HK-2 (cell line): ENCODE measurements at regions not wholly inside any gene's neighbourhood (a gene's known extent, or its start where the extent isn't known, plus 50 kb on each side); places are given as distances from the start of the nearest gene placed in this dataset.
"Not testable (repeated sequence)": the region's sequence is repeated elsewhere in the genome, so short reads cannot be mapped to it uniquely, and the experiment has no call there.

Experiments
- DNase-seq: peaks from one replicate; pipeline ENCODE4 v3.0.0-alpha.2; 2018; ENCODE audit not compliant: unreplicated experiment

GRCh38 chr2:44051593-44052347 lies 56.0 kb upstream of the LRPPRC start:
- DNase-seq: no peak

DNA sequence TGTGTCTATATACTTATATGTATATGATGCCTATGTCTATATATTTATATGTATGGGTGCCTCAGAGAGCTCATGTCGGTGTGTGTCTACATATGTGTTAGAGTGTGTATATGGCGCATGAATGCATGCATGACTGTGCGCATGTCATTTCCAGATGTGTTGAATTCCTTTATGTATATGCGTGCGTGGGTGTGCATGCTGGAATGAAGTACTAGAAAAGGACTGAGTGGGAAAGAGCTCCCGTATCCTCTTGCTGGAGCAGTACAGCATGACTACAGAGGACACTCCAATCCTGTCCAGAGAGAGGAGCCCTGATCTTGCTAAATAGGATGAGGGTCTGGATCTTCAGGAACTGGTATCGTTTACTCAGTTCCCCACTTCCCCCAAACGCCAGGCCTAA lies 56.8 kb upstream of the LRPPRC start:
- no peak for DNase-seq

DNA sequence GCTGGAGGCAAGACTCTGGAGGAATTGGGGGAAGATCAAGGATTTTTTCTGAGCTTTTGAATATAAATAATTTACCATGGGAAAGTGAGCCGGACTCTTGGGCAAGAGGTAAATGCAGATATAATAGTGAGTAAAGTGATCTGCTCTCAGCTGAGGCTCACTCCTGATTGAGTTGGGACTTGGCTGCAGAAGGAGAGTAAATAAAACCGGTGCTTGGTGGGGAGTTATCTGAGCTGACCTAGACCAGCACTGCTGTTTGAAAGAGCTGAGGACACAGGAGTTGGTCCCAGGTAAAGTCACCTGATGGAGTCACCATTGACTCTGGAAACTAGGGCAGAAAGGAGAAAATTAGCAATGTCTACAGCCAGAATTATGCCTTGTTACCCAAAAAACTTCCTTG lies 57.3 kb upstream of the LRPPRC start:
- DNase-seq: no peak

DNA sequence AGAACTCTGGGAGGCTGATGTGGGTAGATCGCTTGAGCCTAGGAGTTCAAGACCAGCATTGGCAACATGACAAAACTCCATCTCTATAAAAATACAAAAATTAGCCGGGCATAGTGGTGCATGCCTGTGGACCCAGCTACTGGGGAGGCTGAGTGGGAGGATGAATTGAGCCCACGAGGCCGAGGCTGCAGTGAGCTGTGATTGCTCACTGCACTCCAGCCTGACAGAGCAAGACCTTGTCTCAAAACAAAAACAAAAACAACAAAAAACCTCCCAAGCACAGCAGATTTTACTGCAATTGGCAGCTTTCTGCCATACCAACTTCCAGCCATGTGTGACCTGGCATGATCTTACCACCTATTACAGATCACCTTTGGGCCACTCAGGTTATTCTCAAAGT lies 57.7 kb upstream of the LRPPRC start:
- no peak for DNase-seq

DNA sequence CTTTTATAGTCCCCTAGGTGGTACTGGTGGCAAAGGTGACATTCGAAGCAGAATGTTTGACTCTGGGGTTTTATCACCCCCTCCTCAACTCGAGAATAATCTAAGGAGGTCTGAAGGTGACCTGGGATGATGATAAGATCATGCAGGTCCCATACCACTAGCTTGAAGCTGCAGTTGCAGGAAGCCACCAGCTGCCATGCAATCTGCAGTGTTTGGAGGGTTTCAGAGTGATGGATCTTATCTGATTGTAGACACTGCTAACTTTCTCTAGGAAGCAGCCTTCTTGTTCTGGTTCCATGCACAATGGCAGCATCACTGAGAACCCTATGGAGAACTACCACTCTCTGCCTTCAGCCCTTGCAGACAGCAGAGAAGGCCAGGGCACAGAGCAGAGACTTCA lies 59.4 kb upstream of the LRPPRC start:
- no peak for DNase-seq

GRCh38 chr2:44055664-44056063 lies 59.9 kb upstream of the LRPPRC start:
- DNase-seq: no peak

DNA sequence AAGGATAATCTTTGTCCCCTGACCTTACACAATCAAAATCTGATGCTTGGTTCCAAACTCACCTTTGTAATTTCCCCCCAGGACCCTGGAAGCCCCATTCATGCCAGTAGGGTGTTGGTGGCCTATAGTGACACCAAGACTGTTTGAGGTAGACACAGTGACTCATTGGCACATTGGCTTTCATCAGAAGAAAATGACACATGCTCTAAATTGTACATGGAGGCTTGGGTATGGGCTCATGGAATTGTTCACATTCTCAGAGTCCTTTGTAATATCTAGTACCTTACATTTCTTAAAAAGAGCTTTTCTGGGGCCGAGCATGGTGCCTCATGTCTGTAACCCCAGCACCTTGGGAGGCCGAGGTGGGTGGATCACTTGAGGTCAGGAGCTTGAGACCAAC lies 61.2 kb upstream of the LRPPRC start:
- no peak for DNase-seq

GRCh38 chr2:44060286-44060685 lies 64.5 kb upstream of the LRPPRC start:
- DNase-seq: not testable (repeated sequence)

- DNase-seq: no peak
Measured at GRCh38 chr2:44060990-44061389, 65.2 kb upstream of the LRPPRC start.

DNA sequence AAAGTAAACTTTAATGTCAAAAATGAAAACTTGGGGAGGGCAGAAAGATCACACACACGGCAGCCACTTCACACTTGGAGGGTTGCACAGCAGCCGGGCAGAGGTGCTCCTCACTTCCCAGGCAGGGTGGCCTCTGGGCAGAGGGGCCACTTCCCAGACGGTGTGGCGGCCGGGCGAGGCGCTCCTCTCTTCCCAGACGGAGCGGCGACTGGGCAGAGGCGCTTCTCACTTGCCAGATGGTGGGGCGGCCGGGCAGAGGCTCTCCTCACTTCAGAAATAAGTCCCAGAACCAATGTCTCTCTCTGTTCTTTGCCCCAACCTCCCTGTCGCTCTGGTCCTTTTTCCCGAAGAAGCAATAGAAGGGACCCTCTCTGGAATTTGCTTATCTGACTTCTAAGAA lies 65.7 kb upstream of the LRPPRC start:
- no peak for DNase-seq

DNA sequence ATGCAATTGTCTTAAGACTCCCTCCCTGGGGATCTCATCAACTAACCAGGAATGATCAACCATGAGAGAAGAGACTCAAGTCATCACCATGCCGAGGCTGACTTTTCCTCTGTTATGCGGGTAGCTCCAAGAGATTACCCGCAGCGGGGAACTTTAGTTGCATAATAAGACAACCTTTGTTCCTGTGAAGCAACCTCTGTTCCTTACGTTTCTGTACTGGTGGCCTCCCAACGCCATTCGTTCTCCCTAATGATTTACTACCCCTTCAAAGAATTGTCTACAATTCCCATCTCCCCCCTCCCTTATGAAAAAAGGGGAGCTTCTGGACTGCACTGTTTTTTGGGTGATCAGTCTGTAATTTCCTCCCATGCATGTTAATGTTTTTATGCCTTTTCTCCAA lies 66.1 kb upstream of the LRPPRC start:
- no peak for DNase-seq

DNA sequence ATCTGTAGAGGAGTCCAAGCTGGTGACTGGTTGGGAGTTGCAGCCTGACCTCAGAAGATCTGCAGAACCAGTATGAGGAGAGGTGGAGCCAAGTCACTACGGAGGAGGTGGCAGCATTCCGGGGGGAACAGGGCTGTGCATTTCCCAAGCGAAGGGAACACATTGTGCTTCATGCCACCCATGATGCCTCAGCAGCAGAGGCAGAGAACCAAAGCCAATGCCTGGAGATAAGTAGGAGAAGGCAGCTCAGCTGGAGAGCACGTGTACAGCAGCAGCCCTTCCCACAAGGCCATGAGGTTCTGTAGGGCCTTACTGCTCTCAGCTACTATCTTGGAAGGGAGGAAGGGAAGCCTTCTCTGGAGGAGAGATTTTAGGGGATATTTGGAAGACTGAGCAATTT lies 67.2 kb upstream of the LRPPRC start:
- no peak for DNase-seq

- DNase-seq: not testable (repeated sequence)
Measured at GRCh38 chr2:44064281-44064680, 68.5 kb upstream of the LRPPRC start.

DNA sequence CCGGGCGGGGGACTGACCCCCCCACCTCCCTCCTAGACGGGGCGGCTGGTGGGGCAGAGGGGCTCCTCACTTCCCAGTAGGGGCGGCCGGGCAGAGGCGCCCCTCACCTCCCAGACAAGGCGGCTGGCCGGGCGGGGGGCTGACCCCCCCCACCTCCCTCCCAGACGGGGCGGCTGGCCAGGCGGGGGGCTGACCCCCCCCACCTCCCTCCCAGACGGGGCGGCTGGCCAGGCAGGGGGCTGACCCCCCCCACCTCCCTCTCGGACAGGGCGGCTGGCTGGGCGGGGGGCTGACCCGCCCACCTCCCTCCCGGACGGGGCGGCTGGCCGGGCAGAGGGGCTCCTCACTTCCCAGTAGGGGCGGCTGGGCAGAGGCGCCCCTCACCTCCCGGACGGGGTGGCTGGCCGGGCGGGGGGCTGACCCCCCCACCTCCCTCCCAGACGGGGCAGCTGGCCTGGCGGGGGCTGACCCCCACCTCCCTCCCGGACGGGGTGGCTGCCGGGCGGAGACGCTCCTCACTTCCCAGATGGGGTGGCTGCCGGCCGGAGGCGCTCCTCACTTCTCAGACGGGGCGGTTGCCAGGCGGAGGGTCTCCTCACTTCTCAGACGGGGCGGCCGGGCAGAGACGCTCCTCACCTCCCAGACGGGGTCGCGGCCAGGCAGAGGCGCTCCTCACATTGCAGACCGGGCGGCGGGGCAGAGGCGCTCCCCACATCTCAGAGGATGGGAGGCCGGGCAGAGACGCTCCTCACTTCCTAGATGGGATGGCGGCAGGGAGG lies 71.4 kb upstream of the LRPPRC start:
- not testable (repeated sequence) for DNase-seq

DNA sequence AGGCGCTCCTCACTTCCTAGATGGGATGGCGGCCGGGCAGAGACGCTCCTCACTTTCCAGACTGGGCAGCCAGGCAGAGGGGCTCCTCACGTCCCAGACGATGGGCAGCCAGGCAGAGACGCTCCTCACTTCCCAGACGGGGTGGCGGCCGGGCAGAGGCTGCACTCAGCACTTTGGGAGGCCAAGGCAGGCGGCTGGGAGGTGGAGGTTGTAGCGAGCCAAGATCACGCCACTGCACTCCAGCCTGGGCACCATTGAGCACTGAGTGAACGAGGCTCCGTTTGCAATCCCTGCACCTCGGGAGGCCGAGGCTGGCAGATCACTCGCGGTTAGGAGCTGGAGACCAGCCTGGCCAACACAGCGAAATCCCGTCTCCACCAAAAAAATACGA lies 72.0 kb upstream of the LRPPRC start:
- not testable (repeated sequence) for DNase-seq

GRCh38 chr2:44071454-44072046 lies 75.8 kb upstream of the LRPPRC start:
- DNase-seq: no peak

- DNase-seq: not testable (repeated sequence)
Measured at GRCh38 chr2:44073667-44074066, 77.9 kb upstream of the LRPPRC start.

DNA sequence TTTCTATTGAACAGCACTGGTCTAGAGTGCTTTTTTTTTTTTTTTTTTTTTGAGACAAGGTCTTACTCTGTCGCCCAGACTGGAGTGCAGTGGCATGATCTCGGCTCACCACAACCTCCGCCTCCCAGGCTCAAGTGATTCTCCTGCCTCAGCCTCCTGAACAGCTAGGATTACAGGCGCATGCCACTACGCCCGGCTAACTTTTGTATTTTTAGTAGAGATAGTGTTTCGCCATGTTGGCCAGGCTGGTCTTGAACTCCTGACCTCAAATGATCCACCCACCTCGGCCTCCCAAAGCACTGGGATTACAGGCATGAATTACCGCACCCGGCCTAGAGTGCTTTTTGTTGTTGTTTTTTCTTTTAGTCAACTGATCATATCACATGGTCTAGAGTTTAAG lies 79.0 kb upstream of the LRPPRC start:
- DNase-seq: not testable (repeated sequence)

GRCh38 chr2:44075541-44075940 lies 79.8 kb upstream of the LRPPRC start:
- no peak for DNase-seq

DNA sequence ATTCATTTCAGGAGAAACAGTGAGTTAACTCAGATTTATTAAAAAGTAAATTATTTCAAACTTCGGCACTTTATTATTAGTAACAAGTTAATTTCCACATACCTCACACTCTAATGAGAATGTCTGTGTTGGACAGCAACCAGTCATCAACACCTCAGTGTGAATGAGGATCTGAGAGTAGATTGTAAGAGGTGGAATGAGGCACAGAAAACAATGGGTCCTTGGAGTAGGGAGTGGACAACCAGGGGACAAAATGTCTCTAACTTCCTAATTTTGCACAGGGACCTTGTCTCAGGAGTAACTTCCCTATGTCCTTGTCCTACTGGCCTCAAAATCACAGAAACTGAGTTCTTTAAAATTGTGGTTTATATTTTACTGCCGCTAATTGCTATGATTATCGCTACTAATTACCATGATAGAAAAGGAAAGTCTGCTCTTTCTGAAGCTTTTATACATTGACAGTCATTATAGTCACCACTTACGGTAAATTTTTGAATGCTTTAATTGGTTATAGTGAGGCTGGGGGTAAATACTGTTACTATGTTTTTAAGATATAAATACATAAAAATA lies 82.2 kb upstream of the LRPPRC start:
- no peak for DNase-seq

DNA sequence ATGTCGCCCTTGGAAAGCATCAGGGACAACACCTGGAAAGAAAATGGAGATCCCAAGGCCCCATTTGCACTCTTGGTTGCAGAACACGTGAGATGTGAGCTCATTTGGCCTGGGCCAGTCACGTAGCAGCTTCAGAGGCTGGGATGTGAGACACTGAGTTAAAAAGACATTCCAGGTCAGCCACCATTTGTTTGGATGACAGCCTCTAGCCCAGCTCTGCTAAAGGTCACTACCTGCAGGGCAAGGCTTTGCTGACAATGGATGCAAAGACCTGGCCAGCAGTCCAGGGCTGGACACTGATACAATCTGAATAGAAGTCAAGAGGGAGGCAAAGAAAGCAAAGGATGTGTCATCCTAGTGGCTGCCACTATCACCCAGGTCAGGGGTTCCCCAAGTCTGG lies 83.9 kb upstream of the LRPPRC start:
- DNase-seq: no peak

GRCh38 chr2:44083054-44083453 lies 85.6 kb upstream of the PPM1B start:
- no peak for DNase-seq

GRCh38 chr2:44084850-44085249 lies 83.8 kb upstream of the PPM1B start:
- no peak for DNase-seq
